ENCODE measurements at regions not wholly inside any gene's neighbourhood (a gene's known extent, or its start where the extent isn't known, plus 50 kb on each side); places are given as distances from the start of the nearest gene placed in this dataset.

DNA sequence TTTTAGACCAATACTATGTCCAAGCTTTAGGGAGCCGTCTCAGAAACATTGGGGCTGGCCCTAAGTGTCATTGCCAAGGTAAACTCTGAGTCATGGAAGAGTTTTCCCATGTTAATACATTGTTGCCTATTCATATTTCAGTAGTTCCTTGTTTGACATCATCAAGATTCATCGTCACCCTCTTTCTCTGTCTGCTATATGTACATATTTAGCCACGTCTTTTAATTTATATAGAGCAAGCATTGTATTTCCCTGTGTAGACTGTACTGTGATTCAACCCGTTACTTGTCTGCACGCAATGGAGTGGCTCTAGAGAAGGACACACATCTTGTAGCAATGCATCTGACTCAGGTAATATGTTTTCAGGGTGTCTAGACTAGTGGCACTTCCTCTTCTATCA, 217.9 kb upstream of the TPK1 start:
- no peak overlapping the region for H3K18ac ChIP-seq (ENCODE audit: extremely low read depth, low read length)
- H4K91ac ChIP-seq (replicated peaks; ENCODE audit: insufficient read length, low read length): no peak overlapping the region
- ChIA-PET POLR2A (ENCODE audit: partially characterized antibody) (no interaction called here), CTCF (ENCODE audit: partially characterized antibody) (no interaction called here)
- H3K23ac ChIP-seq (ENCODE audit: insufficient read length): no peak overlapping the region
- no peak overlapping the region for H3K14ac ChIP-seq (ENCODE audit: insufficient read length)
- H3K9ac ChIP-seq (replicated peaks in 1 of 4; ENCODE audit: extremely low read depth in 1 of 4, low read depth in 3 of 4, low read length in 3 of 4): no peak overlapping the region
- no peak overlapping the region for H3K56ac ChIP-seq (replicated peaks; ENCODE audit: insufficient read length, low read depth, low read length)
- no peak overlapping the region for H4K8ac ChIP-seq (ENCODE audit: extremely low read depth, insufficient read depth, low read length)
- no peak overlapping the region for H2AK5ac ChIP-seq (ENCODE audit: low read depth, low read length)
- H2BK15ac ChIP-seq (ENCODE audit: low read length): no peak overlapping the region
- FAIRE-seq: no peak
- no peak overlapping the region for H2BK12ac ChIP-seq (ENCODE audit: low read depth, low read length)
- no peaks in the 10 kb centered on the region for H3K36me3 ChIP-seq (ENCODE audit: control insufficient read depth in 2 of 4, insufficient read depth in 4 of 4, low read length in 3 of 4)
- no peaks in the 10 kb centered on the region for H3K79me1 ChIP-seq (ENCODE audit: low read depth, low read length)
- H3K4me1 ChIP-seq (replicated peaks in 1 of 4; ENCODE audit: control insufficient read depth in 3 of 4, insufficient read depth in 4 of 4, low read length in 3 of 4): no peaks in the 10 kb centered on the region
- no peak for TF ChIP-seq TEAD4 (IDR thresholded peaks at IDR 0.05; ENCODE audit: low read depth, low read length)
- TF ChIP-seq BCL11A (IDR thresholded peaks at IDR 0.05; ENCODE audit: low read depth in 2 of 2, low read length in 2 of 2): no peak
- no peak for TF ChIP-seq SP4 (IDR thresholded peaks at IDR 0.05; ENCODE audit: low read length)
- TF ChIP-seq, protein P1, sequence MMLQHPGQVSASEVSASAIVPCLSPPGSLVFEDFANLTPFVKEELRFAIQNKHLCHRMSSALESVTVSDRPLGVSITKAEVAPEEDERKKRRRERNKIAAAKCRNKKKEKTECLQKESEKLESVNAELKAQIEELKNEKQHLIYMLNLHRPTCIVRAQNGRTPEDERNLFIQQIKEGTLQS (IDR thresholded peaks at IDR 0.05; ENCODE audit: insufficient read depth, low read depth, low read length): no peak
- H2AFZ ChIP-seq (ENCODE audit: low read length): no peak overlapping the region
- no peaks in the 10 kb centered on the region for H4K20me1 ChIP-seq (replicated peaks in 1 of 2; ENCODE audit: control insufficient read depth in 1 of 2, insufficient read depth in 2 of 2, low read length in 2 of 2)
- DNase-seq (ENCODE audit: low read depth in 1 of 2, low spot score in 2 of 2): no peak
- H3K23me2 ChIP-seq (ENCODE audit: low read depth, low read length): no peaks in the 10 kb centered on the region
- no peak overlapping the region for H2BK120ac ChIP-seq (replicated peaks; ENCODE audit: low read depth, low read length)
- H3K4ac ChIP-seq (replicated peaks; ENCODE audit: insufficient read length, low read depth, low read length): no peak overlapping the region
- no peak overlapping the region for H2BK5ac ChIP-seq (ENCODE audit: low read depth, low read length)
- H3K27me3 ChIP-seq (replicated peaks in 1 of 4; ENCODE audit: control insufficient read depth in 3 of 4, extremely low read depth in 1 of 4, insufficient read depth in 3 of 4, low read length in 3 of 4): no peaks in the 10 kb centered on the region
- H3K27ac ChIP-seq (ENCODE audit: low read depth, low read length): no peak overlapping the region
- H3K9me3 ChIP-seq (ENCODE audit: insufficient read depth in 2 of 2, low read depth in 1 of 2, low read length in 1 of 2): no peaks in the 10 kb centered on the region
- H3K4me3 ChIP-seq (ENCODE audit: extremely low read depth in 1 of 4, insufficient read depth in 2 of 4, low read depth in 3 of 4, low read length in 4 of 4): no peak overlapping the region
- no peak overlapping the region for H4K5ac ChIP-seq (ENCODE audit: insufficient read length, low read depth, low read length)
- no peaks in the 10 kb centered on the region for H3K79me2 ChIP-seq (ENCODE audit: control insufficient read depth in 1 of 2, insufficient read depth in 2 of 2, low read length in 2 of 2)
- H2BK20ac ChIP-seq (ENCODE audit: low read length): no peak overlapping the region
- WGBS, 2 experiments (ENCODE audit: extremely low coverage in 1 of 2, insufficient coverage in 1 of 2, insufficient read length in 1 of 2, insufficient replicate concordance in 2 of 2, low coverage in 1 of 2, low lambda C conversion rate in 2 of 2, missing lambda C conversion rate in 1 of 2): 93% methylated on average over 5 of the region's 5 CpGs; no CpG with 5 or more reads in 1 of the 2 experiments
- H3K4me2 ChIP-seq (ENCODE audit: insufficient read depth in 1 of 2, low read depth in 2 of 2, low read length in 2 of 2): no peak overlapping the region
